Activated CD4-positive, alpha-beta T cell treated with anti-CD3 and anti-CD28 coated beads, Interleukin-2, amount 10 ng/mL, durations not matched to agents 7 days and 5 days (primary cell): ENCODE measurements at regions not wholly inside any gene's neighbourhood (a gene's known extent, or its start where the extent isn't known, plus 50 kb on each side); places are given as distances from the start of the nearest gene placed in this dataset.

Experiments
- CTCF ChIA-PET: fragments of 350-600 bp; sonication (Branson Sonifier 250); formaldehyde crosslinking; loops from one replicate; lab custom pipeline; 2021; ENCODE audit warnings: antibody characterized with exemption; lab: Charles Lee
- POLR2A ChIA-PET: fragments of 350-600 bp; sonication (Branson Sonifier 250); formaldehyde crosslinking; loops from one replicate; lab custom pipeline; 2021; ENCODE audit warnings: antibody characterized with exemption; lab: Charles Lee
- DNase-seq: peaks from one replicate; pipeline ENCODE4 v3.0.0-alpha.2; 2020
- H3K27ac Mint-ChIP-seq: one replicate; pipeline ENCODE4 v1.8.0; 2021; ENCODE audit warnings: mild to moderate bottlenecking, moderate library complexity, mixed read lengths
- H3K27me3 Mint-ChIP-seq: one replicate; pipeline ENCODE4 v1.8.0; 2021; ENCODE audit warnings: mixed read lengths
- H3K36me3 Mint-ChIP-seq: one replicate; pipeline ENCODE4 v1.8.0; 2021; ENCODE audit warnings: low read depth, mixed read lengths
- H3K4me1 Mint-ChIP-seq: one replicate; pipeline ENCODE4 v1.8.0; 2021; ENCODE audit warnings: mixed read lengths
- H3K4me3 Mint-ChIP-seq: one replicate; pipeline ENCODE4 v1.8.0; 2021; ENCODE audit warnings: mild to moderate bottlenecking, moderate library complexity, mixed read lengths
- H3K9me3 Mint-ChIP-seq: one replicate; pipeline ENCODE4 v1.8.0; 2021; ENCODE audit warnings: mixed read lengths

- peaks cover 7% of the 10 kb centered on the region for H3K27me3 Mint-ChIP-seq
- no peak overlapping the region for H3K4me3 Mint-ChIP-seq
- ChIA-PET POLR2A (no interaction called here), CTCF (no interaction called here)
- peaks cover 3% of the 10 kb centered on the region for H3K9me3 Mint-ChIP-seq
- H3K4me1 Mint-ChIP-seq: no peaks in the 10 kb centered on the region
- no peaks in the 10 kb centered on the region for H3K36me3 Mint-ChIP-seq
- H3K27ac Mint-ChIP-seq: no peak overlapping the region
- DNase-seq: no peak
These were observed 83.0 kb upstream of the PRLR start for GRCh38 chr5:35313291-35313690.

DNA sequence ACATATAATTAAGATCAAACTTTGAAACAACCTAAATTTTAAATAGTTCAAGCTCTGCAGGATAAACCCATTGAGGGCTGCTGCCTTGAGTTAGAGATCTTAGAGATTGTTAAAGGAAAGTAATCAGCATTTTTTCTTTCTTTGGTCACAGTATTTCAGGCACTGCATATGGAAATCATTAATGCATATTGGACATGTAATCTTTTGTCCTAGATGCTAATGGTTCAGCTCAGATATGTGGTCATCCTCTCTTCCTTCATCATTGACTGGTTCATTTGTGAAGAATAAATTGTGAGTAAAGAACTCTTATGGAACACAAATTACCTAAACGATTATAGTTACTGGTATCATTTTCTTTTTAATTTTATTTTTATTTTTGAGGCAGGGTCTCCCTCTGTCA is 82.0 kb upstream of the PRLR start:
- no peak overlapping the region for H3K27ac Mint-ChIP-seq
- no peaks in the 10 kb centered on the region for H3K36me3 Mint-ChIP-seq
- H3K4me1 Mint-ChIP-seq: no peaks in the 10 kb centered on the region
- no peak overlapping the region for H3K4me3 Mint-ChIP-seq
- ChIA-PET POLR2A (no interaction called here), CTCF (interaction anchor here (0.7 kb wide), 2 partner anchors 8 to 9 kb away, joined by 3 read pairs; no protein-coding TSS in a partner anchor)
- no peak for DNase-seq
- peaks cover 8% of the 10 kb centered on the region for H3K27me3 Mint-ChIP-seq
- no peaks in the 10 kb centered on the region for H3K9me3 Mint-ChIP-seq

DNA sequence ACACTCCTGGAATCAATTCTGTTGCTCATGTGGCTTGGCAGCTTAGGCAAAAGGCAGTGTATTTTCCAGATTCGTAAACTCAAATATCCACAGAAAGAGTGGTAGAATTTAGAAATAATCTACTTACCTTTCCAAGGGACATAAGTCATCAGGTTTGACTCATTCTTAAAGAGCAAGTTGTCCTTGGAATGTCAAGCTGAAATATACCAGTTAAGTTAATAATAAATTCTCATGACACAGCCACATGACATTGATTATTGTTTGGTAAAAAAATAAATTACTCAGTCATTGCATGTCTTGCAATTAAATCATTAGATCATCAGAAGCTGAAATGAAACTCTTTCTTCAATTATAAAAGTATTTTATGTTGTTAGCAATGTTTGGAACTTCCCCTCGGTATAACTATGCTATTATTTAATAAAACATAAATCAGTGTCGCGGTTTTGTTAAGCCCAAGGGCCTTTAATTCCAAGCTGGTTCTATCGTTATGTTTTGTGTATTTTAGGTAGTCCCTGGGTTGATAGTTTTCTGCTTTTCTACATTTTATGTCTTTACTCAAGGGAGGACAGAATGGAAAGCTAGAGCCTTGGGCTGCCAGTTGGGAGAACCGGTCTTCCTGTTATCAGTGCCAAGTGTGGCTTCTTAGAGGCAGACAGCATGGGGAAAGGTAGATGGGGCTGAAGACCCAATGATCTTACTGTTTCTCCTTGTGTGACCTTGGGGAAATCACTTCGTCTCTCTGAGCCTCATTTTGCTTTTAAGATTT is 79.3 kb upstream of the PRLR start:
- H3K4me3 Mint-ChIP-seq: no peak overlapping the region
- H3K27ac Mint-ChIP-seq: no peak overlapping the region
- ChIA-PET POLR2A (no interaction called here), CTCF (no interaction called here)
- no peaks in the 10 kb centered on the region for H3K4me1 Mint-ChIP-seq
- no peaks in the 10 kb centered on the region for H3K36me3 Mint-ChIP-seq
- no peak for DNase-seq
- H3K27me3 Mint-ChIP-seq: peaks cover 8% of the 10 kb centered on the region
- no peaks in the 10 kb centered on the region for H3K9me3 Mint-ChIP-seq

DNA sequence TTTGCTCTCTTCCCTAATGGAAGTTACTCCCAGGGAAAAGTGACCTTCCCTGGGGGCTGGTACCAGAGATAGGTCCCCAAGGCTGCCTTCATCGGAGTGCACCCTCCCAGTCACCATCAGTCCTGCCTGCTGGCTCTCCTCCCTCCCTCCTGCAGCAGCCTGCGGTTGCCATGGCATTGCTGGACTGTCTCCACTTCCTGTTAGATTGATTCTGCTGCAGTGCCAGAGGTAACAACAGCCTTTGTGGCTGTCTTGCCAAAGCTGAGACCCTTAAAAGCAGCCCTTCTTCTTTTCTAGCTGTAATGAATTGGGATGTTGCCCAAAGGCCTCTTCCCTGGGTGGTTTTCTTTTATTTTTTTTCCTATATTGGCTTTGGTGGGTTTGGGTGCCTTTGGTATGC is 78.1 kb upstream of the PRLR start:
- Mint-ChIP-seq H3K4me3 (no peak overlapping the region), H3K27me3 (peaks cover 8% of the 10 kb centered on the region), H3K27ac (no peak overlapping the region), H3K9me3 (no peaks in the 10 kb centered on the region), H3K36me3 (no peaks in the 10 kb centered on the region), H3K4me1 (no peaks in the 10 kb centered on the region)
- ChIA-PET CTCF (interaction anchor here (1.1 kb wide), 1 partner anchor 35 kb away, joined by 3 read pairs; no protein-coding TSS in a partner anchor), POLR2A (no interaction called here)
- no peak for DNase-seq

- ChIA-PET CTCF (no interaction called here), POLR2A (no interaction called here)
- Mint-ChIP-seq H3K4me3 (no peak overlapping the region), H3K36me3 (no peaks in the 10 kb centered on the region), H3K27me3 (peaks cover 2% of the 10 kb centered on the region), H3K27ac (no peak overlapping the region), H3K9me3 (no peaks in the 10 kb centered on the region), H3K4me1 (no peaks in the 10 kb centered on the region)
- DNase-seq: no peak
These were observed 76.6 kb upstream of the PRLR start for GRCh38 chr5:35306716-35307365.

DNA sequence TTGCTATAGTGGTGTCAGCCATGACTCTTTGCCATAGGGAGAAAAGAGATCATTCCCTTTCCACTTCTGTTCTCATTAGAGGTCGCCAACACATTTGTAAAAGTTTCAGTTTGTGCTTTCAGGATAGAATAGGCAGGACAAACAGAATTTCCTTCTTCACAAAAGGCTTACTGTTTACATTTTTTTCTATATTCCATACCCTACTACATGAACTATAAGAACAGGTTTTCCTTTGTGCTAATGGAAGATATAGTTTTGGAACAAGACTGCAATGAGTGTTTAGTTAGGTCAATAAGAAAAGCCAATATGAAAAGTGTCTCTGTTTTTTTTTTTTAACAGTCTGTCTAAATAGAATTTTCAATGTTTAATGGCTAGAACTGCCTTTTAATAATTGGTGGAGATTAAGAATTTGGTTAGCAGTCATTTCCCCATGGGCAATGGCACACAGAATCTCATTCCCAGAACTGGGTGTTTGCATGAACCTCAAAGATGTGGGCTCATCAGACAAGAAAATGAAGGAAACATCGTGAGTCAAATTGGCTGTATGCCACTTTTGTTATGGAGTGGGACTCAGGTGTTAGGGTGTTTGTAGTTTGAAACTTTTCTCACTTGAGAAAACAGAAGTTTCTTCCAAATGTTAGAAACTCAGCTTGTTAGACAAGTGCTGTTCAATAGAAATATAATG is 75.2 kb upstream of the PRLR start:
- H3K27me3 Mint-ChIP-seq: peaks cover 1% of the 10 kb centered on the region
- CTCF ChIA-PET: no interaction called here

GRCh38 chr5:35304291-35304690 is 74.0 kb upstream of the PRLR start:
- Mint-ChIP-seq H3K27me3 (peaks cover 6% of the 10 kb centered on the region), H3K4me1 (no peaks in the 10 kb centered on the region), H3K9me3 (no peaks in the 10 kb centered on the region), H3K4me3 (no peak overlapping the region), H3K36me3 (no peaks in the 10 kb centered on the region), H3K27ac (no peak overlapping the region)
- ChIA-PET POLR2A (no interaction called here), CTCF (interaction anchor here (1.3 kb wide), 1 partner anchor 8 kb away, joined by 3 read pairs; no protein-coding TSS in a partner anchor)
- DNase-seq: no peak

More for the DNA sequence above, 75.2 kb upstream of the PRLR start:
- H3K4me1 Mint-ChIP-seq: no peaks in the 10 kb centered on the region
- no peaks in the 10 kb centered on the region for H3K9me3 Mint-ChIP-seq
- no peak for DNase-seq
- no peaks in the 10 kb centered on the region for H3K36me3 Mint-ChIP-seq
- H3K27ac Mint-ChIP-seq: no peak overlapping the region
- POLR2A ChIA-PET: no interaction called here
- H3K4me3 Mint-ChIP-seq: no peak overlapping the region

- no peak overlapping the region for H3K4me3 Mint-ChIP-seq
- H3K36me3 Mint-ChIP-seq: no peaks in the 10 kb centered on the region
- POLR2A ChIA-PET: no interaction called here
- no peaks in the 10 kb centered on the region for H3K9me3 Mint-ChIP-seq
- no peak for DNase-seq
- H3K27ac Mint-ChIP-seq: no peak overlapping the region
- CTCF ChIA-PET: no interaction called here
- peaks cover 6% of the 10 kb centered on the region for H3K27me3 Mint-ChIP-seq
- H3K4me1 Mint-ChIP-seq: no peaks in the 10 kb centered on the region
These were observed 72.9 kb upstream of the PRLR start for GRCh38 chr5:35303152-35303551.

DNA sequence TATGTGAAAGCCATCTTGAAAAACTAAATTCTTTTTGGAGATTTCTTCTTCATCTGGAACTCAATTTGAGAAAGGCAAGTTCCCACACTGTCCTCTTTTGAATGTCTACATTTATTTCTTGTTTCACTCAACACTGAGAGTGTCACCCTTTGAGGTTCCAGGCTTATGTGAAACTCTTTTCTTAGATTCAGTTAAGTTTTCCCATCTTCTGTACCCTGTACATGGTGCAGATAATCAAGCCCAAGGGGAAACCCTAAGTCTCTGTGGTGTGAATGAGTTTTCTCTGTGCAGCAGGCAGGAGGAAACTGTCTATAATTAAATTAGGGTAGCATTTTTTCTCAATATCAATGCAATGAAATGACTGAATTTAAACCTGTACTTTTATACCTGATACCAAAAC is 72.3 kb upstream of the PRLR start:
- ChIA-PET CTCF (no interaction called here), POLR2A (no interaction called here)
- H3K4me1 Mint-ChIP-seq: no peaks in the 10 kb centered on the region
- no peaks in the 10 kb centered on the region for H3K36me3 Mint-ChIP-seq
- H3K4me3 Mint-ChIP-seq: no peak overlapping the region
- no peaks in the 10 kb centered on the region for H3K9me3 Mint-ChIP-seq
- H3K27ac Mint-ChIP-seq: no peak overlapping the region
- no peak for DNase-seq
- H3K27me3 Mint-ChIP-seq: peaks cover 7% of the 10 kb centered on the region

DNA sequence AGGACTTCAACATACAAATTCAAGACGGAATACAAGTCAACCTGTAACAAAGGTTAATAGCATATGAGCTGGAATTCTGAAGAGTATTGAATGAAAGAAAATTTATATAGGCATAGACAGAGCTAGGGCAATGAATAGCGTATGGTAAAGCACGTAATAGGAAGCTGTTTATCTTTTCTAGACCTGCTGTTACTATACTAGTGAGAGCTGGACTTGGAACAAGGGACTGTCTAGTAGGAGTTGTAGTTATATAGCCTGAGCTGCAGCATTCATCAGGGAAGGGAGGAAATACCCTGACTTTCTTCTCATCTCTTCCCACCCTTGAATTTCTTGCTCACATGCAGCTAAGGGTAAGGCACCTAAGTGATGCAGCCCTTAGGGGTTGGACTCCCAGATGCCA is 67.5 kb upstream of the PRLR start:
- CTCF ChIA-PET: no interaction called here
- peaks cover 9% of the 10 kb centered on the region for H3K27me3 Mint-ChIP-seq
- POLR2A ChIA-PET: no interaction called here

DNA sequence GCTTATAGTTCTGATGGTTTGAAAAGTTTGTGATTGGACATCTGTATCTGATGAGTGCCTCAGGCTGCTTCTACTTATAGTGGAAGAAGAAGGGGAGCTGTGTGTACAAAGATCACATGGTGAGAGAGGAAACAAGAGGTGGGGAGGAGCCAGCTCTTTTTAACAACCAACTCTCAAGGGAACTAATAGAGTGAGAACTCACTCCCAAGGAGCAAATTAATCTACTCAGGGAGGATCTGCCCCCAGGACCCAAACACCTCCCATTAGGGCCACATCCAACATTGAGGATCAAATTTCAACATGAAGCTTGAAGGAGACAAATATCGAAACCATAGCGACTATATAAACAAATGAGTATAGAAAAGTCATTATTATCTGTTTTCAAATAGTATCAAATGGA is 64.7 kb upstream of the PRLR start:
- no peak overlapping the region for H3K4me3 Mint-ChIP-seq

More for the DNA sequence above, 67.5 kb upstream of the PRLR start:
- Mint-ChIP-seq H3K4me3 (no peak overlapping the region), H3K4me1 (no peaks in the 10 kb centered on the region), H3K36me3 (no peaks in the 10 kb centered on the region), H3K9me3 (no peaks in the 10 kb centered on the region), H3K27ac (no peak overlapping the region)
- DNase-seq: no peak

GRCh38 chr5:35294017-35294416 is 63.7 kb upstream of the PRLR start:
- no peaks in the 10 kb centered on the region for H3K36me3 Mint-ChIP-seq
- no peaks in the 10 kb centered on the region for H3K9me3 Mint-ChIP-seq
- H3K27me3 Mint-ChIP-seq: peaks cover 4% of the 10 kb centered on the region
- DNase-seq: no peak
- ChIA-PET CTCF (no interaction called here), POLR2A (no interaction called here)
- no peaks in the 10 kb centered on the region for H3K4me1 Mint-ChIP-seq
- no peak overlapping the region for H3K4me3 Mint-ChIP-seq
- H3K27ac Mint-ChIP-seq: no peak overlapping the region

More for the DNA sequence above, 64.7 kb upstream of the PRLR start:
- H3K36me3 Mint-ChIP-seq: no peaks in the 10 kb centered on the region
- H3K27ac Mint-ChIP-seq: no peak overlapping the region
- no peaks in the 10 kb centered on the region for H3K9me3 Mint-ChIP-seq
- H3K27me3 Mint-ChIP-seq: peaks cover 7% of the 10 kb centered on the region
- H3K4me1 Mint-ChIP-seq: no peaks in the 10 kb centered on the region
- no peak for DNase-seq
- POLR2A ChIA-PET: no interaction called here
- CTCF ChIA-PET: no interaction called here

GRCh38 chr5:35285435-35285834 is 55.1 kb upstream of the PRLR start:
- no peaks in the 10 kb centered on the region for H3K4me1 Mint-ChIP-seq
- H3K27me3 Mint-ChIP-seq: peaks cover 10% of the 10 kb centered on the region
- no peak overlapping the region for H3K4me3 Mint-ChIP-seq
- POLR2A ChIA-PET: no interaction called here
- DNase-seq: no peak
- H3K36me3 Mint-ChIP-seq: no peaks in the 10 kb centered on the region
- no peaks in the 10 kb centered on the region for H3K9me3 Mint-ChIP-seq
- H3K27ac Mint-ChIP-seq: no peak overlapping the region
- CTCF ChIA-PET: no interaction called here
